A549 (cell line): ENCODE measurements at regions not wholly inside any gene's neighbourhood (a gene's known extent, or its start where the extent isn't known, plus 50 kb on each side); places are given as distances from the start of the nearest gene placed in this dataset.

Experiments used
- ATAC-seq, 2 experiments: fragments of 200-7000 bp in 1 of 2; fragments of >200 bp in 1 of 2; cut with Nextera tagmentation in 1 of 2; cut with Tn5 transposase in 1 of 2; 3 replicates each; pipeline versions ENCODE4 v1.8.0 to v1.9.1; 2018 to 2020; ENCODE audit warnings: mild to moderate bottlenecking in 1 of 2, moderate library complexity in 1 of 2
- CTCF ChIA-PET: fragments of 300-600 bp; sonication (Branson Sonifier 250); formaldehyde crosslinking; extraction: SDS; loops from one replicate; lab custom pipeline; 2021; ENCODE audit warnings: antibody characterized with exemption, inconsistent platforms; lab: Yijun Ruan, JAX
- POLR2A ChIA-PET: fragments of 350-600 bp; formaldehyde crosslinking; extraction: SDS; loops from one replicate; lab custom pipeline; 2021; ENCODE audit warnings: antibody characterized with exemption, inconsistent platforms; lab: Yijun Ruan, JAX
- DNase-seq, 2 experiments: peaks; one replicate each; pipeline versions ENCODE4 v3.0.0 to v3.0.0-alpha.2; 2011 to 2016; ENCODE audit warnings: low read depth in 1 of 2, low spot score in 1 of 2
- FAIRE-seq: peaks from 2 replicates; lab custom pipeline; 2011; peaks lifted over from hg19 to GRCh38; lab: Jason Lieb, UNC
- H3K27ac ChIP-seq, 2 experiments: fragments of >200 bp; sonication (Bioruptor Twin); formaldehyde crosslinking; 3 replicates each; pipeline ENCODE4 v1.5.1; 2016 to 2017
- H3K4me1 ChIP-seq: fragments of >200 bp; sonication (Bioruptor Twin); formaldehyde crosslinking; 3 replicates; pipeline ENCODE4 v1.6.1; 2016
- H3K4me2 ChIP-seq: fragments of >200 bp; sonication (Bioruptor Twin); formaldehyde crosslinking; 3 replicates; pipeline ENCODE4 v1.6.1; 2016
- H3K4me3 ChIP-seq: fragments of >200 bp; sonication (Bioruptor Twin); formaldehyde crosslinking; 3 replicates; pipeline ENCODE4 v1.5.1; 2016
- H3K9me3 ChIP-seq: fragments of >200 bp; sonication (Bioruptor Twin); formaldehyde crosslinking; 3 replicates; pipeline ENCODE4 v1.6.1; 2016
- CHD4 ChIP-seq: fragments of 200-600 bp; sonication (generic); IDR thresholded peaks from 2 replicates; pipeline ENCODE4 v1.6.1; 2016; ENCODE audit warnings: antibody characterized with exemption, mild to moderate bottlenecking, borderline replicate concordance
- EHMT2 ChIP-seq: fragments of 200-600 bp; sonication (generic); IDR thresholded peaks from 2 replicates; pipeline ENCODE4 v1.6.1; 2016; ENCODE audit warnings: antibody characterized with exemption, low read depth, mild to moderate bottlenecking, moderate library complexity
- ESRRA ChIP-seq: fragments of 150-350 bp; IDR thresholded peaks from 2 replicates; pipeline ENCODE4 v1.6.1; 2014; ENCODE audit warnings: mild to moderate bottlenecking, low read length, borderline replicate concordance
- FOSL2 ChIP-seq, 2 experiments: fragments of 450-650 bp in 1 of 2; fragments of >200 bp in 1 of 2; sonication (Bioruptor Twin) in 1 of 2; formaldehyde crosslinking; IDR thresholded peaks; 2 replicates each; pipeline versions ENCODE4 v1.5.0 to v1.6.1; 2016 to 2020; ENCODE audit warnings: mild to moderate bottlenecking in 1 of 2, moderate library complexity in 1 of 2
- FOXS1 ChIP-seq: fragments of 250-450 bp; sonication (Bioruptor Pico); IDR thresholded peaks from 2 replicates; pipeline ENCODE4 v1.5.0; 2020; ENCODE audit warnings: mild to moderate bottlenecking, moderate library complexity
- GATA3 ChIP-seq: IDR thresholded peaks from 2 replicates; pipeline ENCODE4 v1.6.1; 2012; ENCODE audit warnings: borderline replicate concordance
- HDAC2 ChIP-seq: fragments of 200-600 bp; sonication (generic); IDR thresholded peaks from 2 replicates; pipeline ENCODE4 v1.6.1; 2016
- HEYL ChIP-seq: fragments of 250-450 bp; sonication (Bioruptor Pico); IDR thresholded peaks from 2 replicates; pipeline ENCODE4 v1.8.0; 2021; ENCODE audit warnings: mild to moderate bottlenecking, moderate library complexity
- HOXA7 ChIP-seq: fragments of 250-450 bp; sonication (Bioruptor Pico); IDR thresholded peaks from 2 replicates; pipeline ENCODE4 v1.5.0; 2020; ENCODE audit warnings: mild to moderate bottlenecking, moderate library complexity
- JUN ChIP-seq, 2 experiments: fragments of >200 bp; sonication (Bioruptor Twin); formaldehyde crosslinking; IDR thresholded peaks; 2 replicates in 1 of 2; 3 replicates in 1 of 2; pipeline ENCODE4 v1.6.1; 2016 to 2017
- KDM1A ChIP-seq: fragments of 200-600 bp; sonication (generic); IDR thresholded peaks from 2 replicates; pipeline ENCODE4 v1.6.1; 2016; ENCODE audit warnings: low read depth, mild to moderate bottlenecking
- NFE2L2 ChIP-seq: fragments of 150-350 bp; conservative IDR thresholded peaks from 2 replicates; pipeline ENCODE4 v1.6.1; 2014; ENCODE audit warnings: low read length
- PHF8 ChIP-seq: fragments of 200-600 bp; sonication (generic); IDR thresholded peaks from 2 replicates; pipeline ENCODE4 v1.6.1; 2016; ENCODE audit warnings: low read depth, mild to moderate bottlenecking, antibody characterized with exemption, moderate library complexity, borderline replicate concordance
- POLR2A ChIP-seq: IDR thresholded peaks from 2 replicates; pipeline ENCODE4 v1.6.1; 2012; ENCODE audit warnings: mild to moderate bottlenecking, low read length
- RARB ChIP-seq: fragments of 250-450 bp; sonication (Bioruptor Pico); IDR thresholded peaks from 2 replicates; pipeline ENCODE4 v1.8.0; 2021; ENCODE audit warnings: mild to moderate bottlenecking, moderate library complexity
- ZNF302 ChIP-seq: fragments of 250-450 bp; sonication (Bioruptor Pico); IDR thresholded peaks from 2 replicates; pipeline ENCODE4 v1.9.0; 2021; ENCODE audit warnings: inconsistent platforms, mild to moderate bottlenecking, moderate library complexity
- WGBS: methylation state at CpG from one replicate; pipeline ENCODE4 v1.1.6; 2017; ENCODE audit errors: missing lambda C conversion rate; 5-methylcytosine and 5-hydroxymethylcytosine counted together
- TF ChIP-seq, protein P1 (sequence below): IDR thresholded peaks from 2 replicates; pipeline ENCODE4 v1.6.1; 2012
- TF ChIP-seq, protein P2 (sequence below): fragments of 250-450 bp; sonication (Bioruptor Pico); IDR thresholded peaks from 2 replicates; pipeline ENCODE4 v1.5.0; 2020; ENCODE audit warnings: low read depth, mild to moderate bottlenecking, moderate library complexity
- TF ChIP-seq, protein P3 (sequence below): fragments of >200 bp; sonication (Bioruptor Twin); formaldehyde crosslinking; IDR thresholded peaks from 3 replicates; pipeline ENCODE4 v1.5.1; 2016
- TF ChIP-seq, protein P4 (sequence below): fragments of >200 bp; sonication (Bioruptor Twin); formaldehyde crosslinking; IDR thresholded peaks from 3 replicates; pipeline ENCODE4 v1.6.1; 2016

DNA sequence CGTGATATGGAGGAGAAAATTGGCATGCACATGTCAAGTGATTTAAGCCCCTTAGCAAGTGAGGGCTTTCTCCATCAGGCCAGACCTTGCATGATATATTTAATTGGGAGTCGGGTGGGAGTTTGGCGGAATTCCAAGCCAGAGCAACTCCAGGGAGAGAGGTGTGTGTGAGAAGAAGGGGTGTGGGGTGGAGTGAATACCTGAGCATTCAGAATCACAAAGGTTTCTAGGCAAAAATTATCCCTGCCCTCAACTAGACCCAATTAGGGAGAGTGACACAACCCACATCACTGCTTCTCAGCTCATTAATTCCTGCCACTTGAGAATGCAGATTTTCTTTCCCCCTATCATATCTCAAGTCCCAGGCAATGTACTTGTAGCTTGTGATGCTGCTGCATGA is 279.7 kb upstream of the TUT7 start:
- no peaks in the 10 kb centered on the region for H3K4me1 ChIP-seq
- H3K4me3 ChIP-seq, result no peak overlapping the region
- H3K9me3 ChIP-seq, result no peaks in the 10 kb centered on the region
- no peak overlapping the region for H3K27ac ChIP-seq
- DNase-seq, result no peak
- POLR2A ChIA-PET, result no interaction called here
- no peak overlapping the region for H3K4me2 ChIP-seq
- no peak for ATAC-seq
- TF ChIP-seq, protein P1, sequence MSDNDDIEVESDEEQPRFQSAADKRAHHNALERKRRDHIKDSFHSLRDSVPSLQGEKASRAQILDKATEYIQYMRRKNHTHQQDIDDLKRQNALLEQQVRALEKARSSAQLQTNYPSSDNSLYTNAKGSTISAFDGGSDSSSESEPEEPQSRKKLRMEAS, result no peak
- FAIRE-seq, result no peak
- WGBS, result under 1% methylated on average over 3 of the region's 3 CpGs
- CTCF ChIA-PET, result no interaction called here

DNA sequence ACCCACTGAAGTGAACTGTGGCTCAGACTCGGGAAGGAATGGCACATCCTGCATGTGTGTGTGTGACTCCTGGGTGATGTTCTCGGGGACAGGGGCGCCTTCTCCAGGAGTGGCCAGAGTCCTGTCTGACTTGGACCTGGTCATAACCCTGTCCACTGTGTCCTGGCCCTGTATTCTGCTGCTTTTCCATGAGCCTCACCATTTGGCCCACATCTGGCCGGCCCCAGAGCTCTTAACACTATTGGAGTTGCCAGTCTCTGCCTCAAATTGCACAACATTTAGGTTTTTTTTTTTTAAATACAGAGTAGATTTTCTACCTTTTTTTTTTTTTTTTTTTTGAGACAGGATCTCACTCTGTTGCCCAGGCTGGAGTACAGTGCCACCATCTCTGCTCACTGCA is 278.3 kb upstream of the TUT7 start:
- 6% methylated on average over 4 of the region's 4 CpGs for WGBS
- TF ChIP-seq EHMT2 (no peak), FOXS1 (CRISPR knock-in tag) (no peak), ZNF302 (no peak)
- H3K4me3 ChIP-seq, result no peak overlapping the region
- no peak overlapping the region for H3K27ac ChIP-seq
- H3K4me1 ChIP-seq, result no peaks in the 10 kb centered on the region
- POLR2A ChIA-PET, result no interaction called here
- no peaks in the 10 kb centered on the region for H3K9me3 ChIP-seq
- CTCF ChIA-PET, result no interaction called here
- FAIRE-seq (no peak), ATAC-seq (no peak), DNase-seq (no peak)
- no peak overlapping the region for H3K4me2 ChIP-seq

DNA sequence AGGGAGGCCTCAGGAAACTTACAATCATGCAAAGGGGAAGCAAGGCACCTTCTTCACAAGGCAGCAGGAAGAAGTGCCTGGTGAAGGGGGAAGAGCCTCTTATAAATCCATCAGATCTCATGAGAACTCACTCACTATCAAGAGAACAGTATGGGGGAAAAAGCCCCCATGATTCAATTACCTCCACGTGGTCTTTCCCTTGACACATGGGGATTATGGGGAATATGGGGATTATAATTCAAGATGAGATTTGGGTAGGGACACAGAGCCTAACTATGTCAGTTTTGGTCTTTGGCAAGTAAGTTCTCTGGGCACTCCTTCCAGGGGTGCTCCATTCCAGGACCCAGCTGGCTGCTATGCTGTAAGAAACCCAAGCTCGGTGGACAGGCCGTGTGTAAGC is 275.3 kb upstream of the TUT7 start:
- WGBS, result 3% methylated on average over 3 of the region's 3 CpGs
- no peak for FAIRE-seq
- CTCF ChIA-PET, result no interaction called here

DNA sequence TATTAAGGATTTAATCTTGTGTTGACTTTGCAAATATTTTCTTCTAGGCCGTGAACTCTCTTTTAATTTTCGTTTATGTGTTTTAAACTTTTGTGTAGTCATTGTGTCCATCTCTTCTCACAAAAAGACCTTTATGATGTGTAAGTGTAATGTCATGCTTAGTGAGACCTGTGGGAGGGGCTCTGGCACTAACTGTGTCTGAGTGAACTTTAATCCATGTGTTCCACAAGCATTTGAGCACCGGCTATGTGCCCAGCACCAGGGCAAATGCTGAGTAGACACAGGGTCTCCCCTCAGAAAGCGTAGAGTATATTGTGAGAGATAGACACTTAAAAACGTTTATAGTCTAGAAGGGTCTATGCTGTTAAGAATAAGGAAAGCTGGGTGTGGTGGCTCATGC is 272.6 kb upstream of the TUT7 start:
- DNase-seq (no peak), ATAC-seq (no peak), FAIRE-seq (no peak)
- WGBS, result 21% methylated on average over 5 of the region's 5 CpGs
- H3K4me2 ChIP-seq, result no peak overlapping the region
- no peaks in the 10 kb centered on the region for H3K4me1 ChIP-seq
- TF ChIP-seq GATA3 (no peak), JUN (IDR thresholded peaks at IDR 0.05) (no peak)
- H3K4me3 ChIP-seq, result no peak overlapping the region
- no peak overlapping the region for H3K27ac ChIP-seq
- CTCF ChIA-PET, result no interaction called here
- no peaks in the 10 kb centered on the region for H3K9me3 ChIP-seq
- POLR2A ChIA-PET, result no interaction called here

More for the DNA sequence above, 275.3 kb upstream of the TUT7 start:
- no peak overlapping the region for H3K4me2 ChIP-seq
- POLR2A ChIA-PET, result no interaction called here
- TF ChIP-seq, protein P2, sequence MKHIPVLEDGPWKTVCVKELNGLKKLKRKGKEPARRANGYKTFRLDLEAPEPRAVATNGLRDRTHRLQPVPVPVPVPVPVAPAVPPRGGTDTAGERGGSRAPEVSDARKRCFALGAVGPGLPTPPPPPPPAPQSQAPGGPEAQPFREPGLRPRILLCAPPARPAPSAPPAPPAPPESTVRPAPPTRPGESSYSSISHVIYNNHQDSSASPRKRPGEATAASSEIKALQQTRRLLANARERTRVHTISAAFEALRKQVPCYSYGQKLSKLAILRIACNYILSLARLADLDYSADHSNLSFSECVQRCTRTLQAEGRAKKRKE, result no peak
- TF ChIP-seq, protein P3, sequence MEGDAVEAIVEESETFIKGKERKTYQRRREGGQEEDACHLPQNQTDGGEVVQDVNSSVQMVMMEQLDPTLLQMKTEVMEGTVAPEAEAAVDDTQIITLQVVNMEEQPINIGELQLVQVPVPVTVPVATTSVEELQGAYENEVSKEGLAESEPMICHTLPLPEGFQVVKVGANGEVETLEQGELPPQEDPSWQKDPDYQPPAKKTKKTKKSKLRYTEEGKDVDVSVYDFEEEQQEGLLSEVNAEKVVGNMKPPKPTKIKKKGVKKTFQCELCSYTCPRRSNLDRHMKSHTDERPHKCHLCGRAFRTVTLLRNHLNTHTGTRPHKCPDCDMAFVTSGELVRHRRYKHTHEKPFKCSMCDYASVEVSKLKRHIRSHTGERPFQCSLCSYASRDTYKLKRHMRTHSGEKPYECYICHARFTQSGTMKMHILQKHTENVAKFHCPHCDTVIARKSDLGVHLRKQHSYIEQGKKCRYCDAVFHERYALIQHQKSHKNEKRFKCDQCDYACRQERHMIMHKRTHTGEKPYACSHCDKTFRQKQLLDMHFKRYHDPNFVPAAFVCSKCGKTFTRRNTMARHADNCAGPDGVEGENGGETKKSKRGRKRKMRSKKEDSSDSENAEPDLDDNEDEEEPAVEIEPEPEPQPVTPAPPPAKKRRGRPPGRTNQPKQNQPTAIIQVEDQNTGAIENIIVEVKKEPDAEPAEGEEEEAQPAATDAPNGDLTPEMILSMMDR, result no peak
- TF ChIP-seq KDM1A (no peak), HEYL (CRISPR knock-in tag) (no peak), PHF8 (no peak), FOXS1 (CRISPR knock-in tag) (no peak), NFE2L2 (no peak), HOXA7 (CRISPR knock-in tag) (no peak), ESRRA (no peak), POLR2A (no peak), RARB (CRISPR knock-in tag) (no peak), FOSL2 (IDR thresholded peaks at IDR 0.05) (no peak), FOSL2 (CRISPR knock-in tag; IDR thresholded peaks at IDR 0.05) (no peak), CHD4 (no peak), HDAC2 (no peak)
- TF ChIP-seq, protein P4, sequence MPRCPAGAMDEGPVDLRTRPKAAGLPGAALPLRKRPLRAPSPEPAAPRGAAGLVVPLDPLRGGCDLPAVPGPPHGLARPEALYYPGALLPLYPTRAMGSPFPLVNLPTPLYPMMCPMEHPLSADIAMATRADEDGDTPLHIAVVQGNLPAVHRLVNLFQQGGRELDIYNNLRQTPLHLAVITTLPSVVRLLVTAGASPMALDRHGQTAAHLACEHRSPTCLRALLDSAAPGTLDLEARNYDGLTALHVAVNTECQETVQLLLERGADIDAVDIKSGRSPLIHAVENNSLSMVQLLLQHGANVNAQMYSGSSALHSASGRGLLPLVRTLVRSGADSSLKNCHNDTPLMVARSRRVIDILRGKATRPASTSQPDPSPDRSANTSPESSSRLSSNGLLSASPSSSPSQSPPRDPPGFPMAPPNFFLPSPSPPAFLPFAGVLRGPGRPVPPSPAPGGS, result no peak
- TF ChIP-seq, all 56 proteins: peak for 0
- H3K4me1 ChIP-seq, result no peaks in the 10 kb centered on the region
- H3K4me3 ChIP-seq, result no peak overlapping the region
- ATAC-seq, result no peak
- no peak for DNase-seq
- no peak overlapping the region for H3K27ac ChIP-seq
- H3K9me3 ChIP-seq, result no peaks in the 10 kb centered on the region
